ENCODE measurements at regions not wholly inside any gene's neighbourhood (a gene's known extent, or its start where the extent isn't known, plus 50 kb on each side); places are given as distances from the start of the nearest gene placed in this dataset.

- TF ChIP-seq CTCF (IDR thresholded peaks at IDR 0.05), result no peak
- no peak for TF ChIP-seq POLR2A (IDR thresholded peaks at IDR 0.05)
These were observed 537.9 kb upstream of the LRATD1 start for GRCh38 chr2:14094592-14094991.

All from heart left ventricle (tissue), 13 donors.